ENCODE measurements at regions not wholly inside any gene's neighbourhood (a gene's known extent, or its start where the extent isn't known, plus 50 kb on each side); places are given as distances from the start of the nearest gene placed in this dataset.

DNA sequence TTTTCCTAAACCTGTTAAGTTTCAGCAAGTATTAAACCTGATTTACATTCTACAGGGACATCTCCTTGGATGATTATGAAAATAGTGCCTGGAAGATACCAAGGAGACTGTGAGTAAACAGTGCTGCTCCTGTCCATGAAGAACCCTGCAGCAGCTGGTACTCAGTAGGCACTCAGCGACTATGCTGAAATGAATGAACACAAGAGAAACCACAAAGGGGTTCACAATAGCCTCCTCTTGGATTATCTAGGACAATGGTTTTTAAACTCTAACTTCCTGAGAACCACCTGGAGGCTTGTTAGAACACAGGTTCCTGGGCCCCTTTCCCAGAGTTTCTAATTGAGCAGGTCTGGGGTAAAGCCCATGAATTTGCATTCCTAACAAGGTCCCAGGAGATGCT, 488.4 kb upstream of the UBE2E2 start:
- Histone ChIP-seq H3K36me3 (ENCODE audit: control insufficient read depth in 2 of 2, extremely low read depth in 1 of 2, insufficient read depth in 2 of 2, low read length in 2 of 2) (no peaks in the 10 kb centered on the region), H3K9me3 (replicated peaks; ENCODE audit: control insufficient read depth, insufficient read depth, low read length) (peaks cover 4% of the 10 kb centered on the region), H3K9me1 (replicated peaks; ENCODE audit: control insufficient read depth, extremely low read depth, insufficient read depth, low read length) (no peaks in the 10 kb centered on the region), H4K20me1 (replicated peaks; ENCODE audit: control insufficient read depth, extremely low read depth, insufficient read depth, low read length) (no peaks in the 10 kb centered on the region), H3K27me3 (ENCODE audit: control insufficient read depth in 2 of 2, insufficient read depth in 2 of 2, low read length in 2 of 2) (no peaks in the 10 kb centered on the region), H3K79me2 (ENCODE audit: control insufficient read depth, insufficient read depth, low read length) (no peaks in the 10 kb centered on the region), H3K4me2 (ENCODE audit: insufficient read depth, low read length) (no peak overlapping the region), H3K4me3 (replicated peaks in 1 of 3; ENCODE audit: insufficient read depth in 1 of 3, low read depth in 1 of 3, low read length in 3 of 3) (no peak overlapping the region), H3K27ac (ENCODE audit: insufficient read depth, low read depth, low read length) (no peak overlapping the region), H3K9ac (replicated peaks; ENCODE audit: extremely low read depth, insufficient read depth, low read length) (no peak overlapping the region), H3K4me1 (ENCODE audit: control insufficient read depth, extremely low read depth, insufficient read depth, low read length) (no peaks in the 10 kb centered on the region), H2AFZ (ENCODE audit: low read depth, low read length) (no peak overlapping the region)
- dilution Hi-C loops (cut with MboI; ENCODE audit: extremely low pct_ligation_motif_present, low sequenced_read_pairs) = no loop called here
- BruUV-seq (replicated peaks) = no TSS peak
- intact Hi-C loops (cut with micrococcal nuclease) = no loop called here
- ChIA-PET POLR2A (no interaction called here), CTCF (no interaction called here)
- no peak for FAIRE-seq
- no peak for TF ChIP-seq MYC (IDR thresholded peaks at IDR 0.05; ENCODE audit: low read depth, low read length)
- no peak for DNase-seq (ENCODE audit: low read depth, low spot score)

DNA sequence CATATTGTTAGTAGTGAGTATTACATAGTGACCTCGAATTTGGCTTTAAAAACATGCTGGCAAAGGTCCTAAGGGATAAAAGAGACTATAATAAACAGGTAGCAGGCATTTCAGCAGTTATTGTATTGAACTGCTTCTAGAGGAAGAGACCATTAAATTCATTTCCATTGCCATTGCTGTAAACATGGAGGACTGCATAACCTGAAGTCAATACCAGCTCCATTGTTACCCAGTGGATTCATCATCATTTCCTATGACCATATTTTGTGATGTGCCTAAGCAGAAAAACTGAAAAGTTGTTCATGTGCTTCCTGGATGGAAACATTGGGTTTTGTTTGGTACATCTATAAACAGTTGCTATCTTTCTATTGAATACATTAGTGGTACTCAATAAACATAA, 482.5 kb upstream of the UBE2E2 start:
- peaks cover 1% of the 10 kb centered on the region for H3K9me3 ChIP-seq (replicated peaks; ENCODE audit: control insufficient read depth, insufficient read depth, low read length)
- intact Hi-C loops (cut with micrococcal nuclease) (no loop called here), dilution Hi-C loops (cut with MboI; ENCODE audit: extremely low pct_ligation_motif_present, low sequenced_read_pairs) (no loop called here)
- ChIA-PET POLR2A (no interaction called here), CTCF (no interaction called here)
- H3K27me3 ChIP-seq (ENCODE audit: control insufficient read depth in 2 of 2, insufficient read depth in 2 of 2, low read length in 2 of 2) = no peaks in the 10 kb centered on the region
- H4K20me1 ChIP-seq (replicated peaks; ENCODE audit: control insufficient read depth, extremely low read depth, insufficient read depth, low read length) = no peaks in the 10 kb centered on the region
- H2AFZ ChIP-seq (ENCODE audit: low read depth, low read length) = no peak overlapping the region
- H3K9ac ChIP-seq (replicated peaks; ENCODE audit: extremely low read depth, insufficient read depth, low read length) = no peak overlapping the region
- H3K4me3 ChIP-seq (replicated peaks in 1 of 3; ENCODE audit: insufficient read depth in 1 of 3, low read depth in 1 of 3, low read length in 3 of 3) = no peak overlapping the region
- BruUV-seq (replicated peaks) = no TSS peak
- H3K36me3 ChIP-seq (ENCODE audit: control insufficient read depth in 2 of 2, extremely low read depth in 1 of 2, insufficient read depth in 2 of 2, low read length in 2 of 2) = no peaks in the 10 kb centered on the region
- H3K9me1 ChIP-seq (replicated peaks; ENCODE audit: control insufficient read depth, extremely low read depth, insufficient read depth, low read length) = no peaks in the 10 kb centered on the region
- H3K4me2 ChIP-seq (ENCODE audit: insufficient read depth, low read length) = no peak overlapping the region
- TF ChIP-seq POLR2AphosphoS5 (IDR thresholded peaks at IDR 0.05; ENCODE audit: insufficient read depth, low read depth, low read length) (no peak), FOS (IDR thresholded peaks at IDR 0.05; ENCODE audit: borderline replicate concordance, insufficient read depth, low read length) (no peak), MYC (IDR thresholded peaks at IDR 0.05; ENCODE audit: low read depth, low read length) (no peak), CTCF (IDR thresholded peaks at IDR 0.05; ENCODE audit: extremely low read depth in 1 of 2, insufficient read depth in 1 of 2, low read depth in 1 of 2, low read length in 2 of 2) (no peak), POLR2A (IDR thresholded peaks at IDR 0.05; ENCODE audit: low read depth, low read length) (no peak), MAX (IDR thresholded peaks at IDR 0.05; ENCODE audit: insufficient read depth, insufficient read length) (no peak), GATA2 (IDR thresholded peaks at IDR 0.05; ENCODE audit: insufficient read depth, insufficient read length, low read depth, low read length) (no peak), JUN (IDR thresholded peaks at IDR 0.05; ENCODE audit: borderline replicate concordance, insufficient read depth, insufficient read length, low read depth) (no peak), EZH2 (IDR thresholded peaks at IDR 0.05; ENCODE audit: borderline replicate concordance, low read depth, low read length, severe bottlenecking) (no peak)
- DNase-seq (ENCODE audit: low read depth, low spot score) (no peak), FAIRE-seq (no peak)
- no peaks in the 10 kb centered on the region for H3K4me1 ChIP-seq (ENCODE audit: control insufficient read depth, extremely low read depth, insufficient read depth, low read length)
- H3K27ac ChIP-seq (ENCODE audit: insufficient read depth, low read depth, low read length) = no peak overlapping the region
- no peaks in the 10 kb centered on the region for H3K79me2 ChIP-seq (ENCODE audit: control insufficient read depth, insufficient read depth, low read length)

Measured in endothelial cell of umbilical vein (primary cell).